Thyroid gland (tissue), 4 donors: ENCODE measurements at regions not wholly inside any gene's neighbourhood (a gene's known extent, or its start where the extent isn't known, plus 50 kb on each side); places are given as distances from the start of the nearest gene placed in this dataset.

ENCODE experiments used
- DNase-seq, 2 donors: peaks; one replicate each; pipeline ENCODE4 v3.0.0-alpha.2; 2019
- H3K27ac ChIP-seq, 3 donors: fragments of 200-600 bp; sonication (generic); 1 replicate in 2 of 3; 2 replicates in 1 of 3; pipeline ENCODE4 v1.5.1; 2016 to 2019; ENCODE audit warnings: mild to moderate bottlenecking in 1 of 3, moderate library complexity in 1 of 3
- H3K27me3 ChIP-seq: fragments of 200-600 bp; sonication (generic); one replicate; pipeline ENCODE4 v1.5.1; 2019
- H3K36me3 ChIP-seq, 2 donors: fragments of 200-600 bp; sonication (generic); one replicate each; pipeline ENCODE4 v1.5.1; 2016 to 2019
- H3K4me1 ChIP-seq, 2 donors: fragments of 200-600 bp; sonication (generic); one replicate each; pipeline ENCODE4 v1.5.1; 2017 to 2019
- H3K4me3 ChIP-seq, 3 donors: fragments of 200-600 bp; sonication (generic); replicated peaks in 1 of 3; 1 replicate in 2 of 3; 2 replicates in 1 of 3; pipeline ENCODE4 v1.5.1; 2016; ENCODE audit warnings: mild to moderate bottlenecking in 1 of 3
- H3K9me3 ChIP-seq: fragments of 200-600 bp; sonication (generic); one replicate; pipeline ENCODE4 v1.5.1; 2017
- CTCF ChIP-seq, 6 experiments: fragments of 200-600 bp in 3 of 6; fragments of 450-650 bp in 3 of 6; sonication (generic) in 3 of 6; IDR thresholded peaks; one replicate each; pipeline ENCODE4 v1.5.1; 2016 to 2019; ENCODE audit warnings: antibody characterized with exemption in 6 of 6, mild to moderate bottlenecking in 2 of 6, inconsistent platforms in 1 of 6, moderate library complexity in 1 of 6
- POLR2A ChIP-seq, 2 donors: fragments of 450-650 bp; IDR thresholded peaks; one replicate each; pipeline ENCODE4 v1.6.1; 2017; ENCODE audit warnings: antibody characterized with exemption in 2 of 2, mild to moderate bottlenecking in 2 of 2, moderate library complexity in 1 of 2
- WGBS, 2 donors: methylation state at CpG; one replicate each; pipeline ENCODE4 v1.1.5; 2017; 5-methylcytosine and 5-hydroxymethylcytosine counted together
- intact Hi-C: fragments of 100-400 bp; cut with DNase I; formaldehyde crosslinking; loops from one replicate; pipeline ENCODE4 v1.15.1; 2023

- DNase-seq: no peak
- H3K4me1 ChIP-seq: no peaks in the 10 kb centered on the region
- H3K36me3 ChIP-seq: no peaks in the 10 kb centered on the region
- H3K4me3 ChIP-seq: no peak overlapping the region
- no peaks in the 10 kb centered on the region for H3K27me3 ChIP-seq
- H3K9me3 ChIP-seq: no peaks in the 10 kb centered on the region
- WGBS, 2 donors: 79 to 83% methylated on average over 8 of the region's 8 CpGs
- no peak overlapping the region for H3K27ac ChIP-seq
- intact Hi-C loops: no loop called here
- TF ChIP-seq POLR2A (IDR thresholded peaks at IDR 0.05) (no peak), CTCF (IDR thresholded peaks at IDR 0.05) (no peak)
These were observed 392.0 kb downstream of the IL20RB start for GRCh38 chr3:137349557-137350348.

DNA sequence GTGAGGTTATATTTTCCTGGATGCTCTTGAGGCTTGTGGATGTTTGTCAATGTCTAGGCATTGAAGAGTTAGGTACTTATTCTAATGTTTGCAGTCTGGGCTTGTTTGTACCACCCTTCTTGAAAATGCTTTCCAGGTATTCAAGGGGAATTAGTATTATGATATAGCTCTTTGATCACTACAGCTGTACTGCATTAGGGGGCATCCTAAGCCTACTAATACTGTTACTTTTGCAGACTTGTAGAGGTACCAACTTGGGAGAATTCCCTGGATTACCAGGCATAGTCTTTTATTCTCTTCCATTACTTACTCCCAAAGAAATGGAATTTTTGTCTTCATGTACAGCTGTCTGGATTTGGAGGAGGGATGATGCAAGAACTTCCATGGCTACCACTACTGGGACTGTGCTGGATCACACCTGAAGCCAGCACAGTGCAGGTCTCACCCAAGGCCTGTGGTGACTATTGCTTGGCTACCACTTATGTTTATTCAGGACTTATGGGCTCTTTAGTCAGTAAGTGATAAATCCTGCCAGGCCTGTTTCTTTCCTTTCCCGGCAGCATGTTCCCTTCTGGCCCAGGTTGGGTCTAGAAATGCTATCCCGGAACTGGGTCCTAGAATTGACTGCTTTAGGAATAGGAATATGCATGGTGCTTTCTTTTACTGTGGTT lies 402.9 kb downstream of the IL20RB start:
- TF ChIP-seq CTCF (IDR thresholded peaks at IDR 0.05) (no peak), POLR2A (IDR thresholded peaks at IDR 0.05) (no peak)
- DNase-seq: no peak
- Histone ChIP-seq H3K4me1 (no peaks in the 10 kb centered on the region), H3K27ac (no peak overlapping the region), H3K27me3 (no peaks in the 10 kb centered on the region), H3K4me3 (no peak overlapping the region), H3K9me3 (no peaks in the 10 kb centered on the region), H3K36me3 (no peaks in the 10 kb centered on the region)
- WGBS, 2 donors: 88 to 89% methylated on average over 2 of the region's 2 CpGs
- intact Hi-C loops: no loop called here

DNA sequence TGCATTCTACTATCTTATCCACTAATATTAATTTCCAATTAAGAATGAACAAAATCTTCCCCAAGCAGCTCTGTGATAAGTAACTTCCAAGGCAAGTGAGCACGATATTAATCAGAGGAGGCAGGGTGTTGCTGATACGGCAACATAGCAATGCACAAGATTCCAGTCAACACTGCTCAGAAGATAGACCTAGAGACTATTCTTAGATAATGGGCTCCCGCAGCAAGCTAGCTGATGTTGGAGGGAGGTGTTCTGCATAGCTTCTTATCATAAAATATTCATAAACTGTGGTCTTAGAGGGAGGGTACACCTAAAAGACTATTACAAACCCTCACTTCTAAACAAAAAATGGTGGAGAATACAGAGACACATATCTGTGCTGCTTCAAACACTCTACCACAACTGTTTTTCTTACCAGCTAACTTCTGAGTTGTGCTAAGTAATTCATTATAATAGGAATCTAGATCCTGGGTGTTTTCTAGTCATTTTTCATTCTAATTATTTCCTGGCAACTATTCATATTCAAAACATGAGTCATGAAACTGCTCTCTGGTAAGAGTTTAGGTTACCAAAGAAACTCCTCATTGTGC lies 382.0 kb upstream of the SOX14 start:
- H3K4me3 ChIP-seq: no peak overlapping the region
- intact Hi-C loops: no loop called here
- H3K36me3 ChIP-seq: no peaks in the 10 kb centered on the region
- no peaks in the 10 kb centered on the region for H3K4me1 ChIP-seq
- H3K27me3 ChIP-seq: no peaks in the 10 kb centered on the region
- no peak for TF ChIP-seq POLR2A (IDR thresholded peaks at IDR 0.05)
- TF ChIP-seq CTCF (IDR thresholded peaks at IDR 0.05): no peak
- no peak for DNase-seq
- 89 to 92% methylated on average over 3 of the region's 3 CpGs for WGBS, 2 donors
- H3K27ac ChIP-seq: no peak overlapping the region
- no peaks in the 10 kb centered on the region for H3K9me3 ChIP-seq

DNA sequence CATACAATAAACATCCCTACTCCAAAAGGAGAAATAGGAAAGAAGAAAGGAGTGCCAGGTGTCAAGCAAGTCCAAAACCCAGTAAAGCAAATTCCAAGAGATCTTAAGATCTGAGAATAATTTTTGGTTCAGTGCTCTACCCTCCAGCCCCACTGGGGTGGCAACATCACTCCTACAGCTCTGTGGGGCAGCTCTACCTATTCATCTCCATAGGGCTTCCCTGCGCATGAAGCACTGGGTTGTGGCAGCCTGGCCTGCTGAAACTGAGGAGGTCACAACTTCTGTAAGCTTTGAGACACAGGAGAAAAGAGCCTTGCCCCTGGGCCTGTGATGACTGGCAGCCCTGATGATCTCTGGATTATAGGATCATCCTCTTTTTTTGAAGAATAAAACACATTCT lies 378.2 kb upstream of the SOX14 start:
- H3K27ac ChIP-seq: no peak overlapping the region
- no peaks in the 10 kb centered on the region for H3K9me3 ChIP-seq
- H3K36me3 ChIP-seq: no peaks in the 10 kb centered on the region
- intact Hi-C loops: no loop called here
- 69 to 100% methylated on average over 1 of the region's 1 CpG for WGBS, 2 donors
- H3K27me3 ChIP-seq: no peaks in the 10 kb centered on the region
- H3K4me3 ChIP-seq: no peak overlapping the region
- H3K4me1 ChIP-seq: no peaks in the 10 kb centered on the region
- TF ChIP-seq CTCF (IDR thresholded peaks at IDR 0.05) (no peak), POLR2A (IDR thresholded peaks at IDR 0.05) (no peak)
- DNase-seq: no peak

DNA sequence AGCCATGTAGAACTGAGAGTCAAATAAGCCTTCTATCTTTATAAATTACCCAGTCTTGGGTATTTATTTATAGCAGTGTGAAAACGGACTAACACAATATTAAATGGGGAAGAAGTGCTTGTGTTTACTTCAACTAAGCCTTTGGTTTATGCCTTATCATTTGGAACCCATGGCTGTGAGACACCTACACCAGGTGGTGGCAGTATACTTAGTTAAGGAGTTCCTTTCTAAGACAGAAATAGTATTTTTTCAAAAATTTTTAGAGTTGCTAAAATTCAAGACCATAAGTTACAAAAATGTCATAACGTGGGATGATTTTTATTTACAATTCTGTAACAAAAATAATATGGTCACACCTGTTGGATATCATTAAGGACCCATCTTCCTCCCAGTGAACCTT lies 354.5 kb upstream of the SOX14 start:
- Histone ChIP-seq H3K27ac (no peak overlapping the region), H3K4me3 (no peak overlapping the region), H3K9me3 (no peaks in the 10 kb centered on the region), H3K4me1 (no peaks in the 10 kb centered on the region), H3K27me3 (no peaks in the 10 kb centered on the region), H3K36me3 (no peaks in the 10 kb centered on the region)
- 21 to 23% methylated on average over 2 of the region's 2 CpGs for WGBS, 2 donors
- no peak for TF ChIP-seq CTCF (IDR thresholded peaks at IDR 0.05)
- TF ChIP-seq POLR2A (IDR thresholded peaks at IDR 0.05): no peak
- no peak for DNase-seq
- intact Hi-C loops: no loop called here
